SK-N-SH treated with all-trans-retinoic acid at 6 μM for 48 hours (cell line): ENCODE measurements at regions not wholly inside any gene's neighbourhood (a gene's known extent, or its start where the extent isn't known, plus 50 kb on each side); places are given as distances from the start of the nearest gene placed in this dataset.

Experiments
- ARNTL ChIP-seq: fragments of 450-650 bp; formaldehyde crosslinking; IDR thresholded peaks from 2 replicates; pipeline ENCODE4 v1.5.0; 2020; ENCODE audit warnings: low read depth, mild to moderate bottlenecking, moderate library complexity, borderline replicate concordance
- TF ChIP-seq, protein P1 (sequence below): fragments of 250-450 bp; sonication (Bioruptor Pico); IDR thresholded peaks from 2 replicates; pipeline ENCODE4 v1.8.0; 2020; ENCODE audit warnings: mild to moderate bottlenecking, moderate library complexity, borderline replicate concordance

DNA sequence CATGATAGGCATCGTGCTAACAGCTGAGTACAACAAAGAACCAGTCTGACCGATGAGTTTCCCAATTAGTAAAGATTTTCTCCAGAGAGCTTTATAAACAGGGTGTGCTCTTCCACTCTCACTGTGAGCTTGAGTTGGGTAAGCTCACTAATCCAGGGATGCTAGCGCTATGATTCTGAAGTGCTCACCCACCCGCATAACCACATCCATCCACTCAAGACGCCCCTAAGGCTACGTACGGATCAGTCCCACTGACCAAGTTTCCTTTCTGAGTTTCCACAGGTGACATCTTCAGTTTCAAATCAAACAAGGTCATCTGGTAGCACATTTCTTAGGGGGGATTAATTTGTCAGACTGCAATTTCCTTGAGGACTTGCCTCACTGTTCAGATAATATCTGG lies 141.1 kb upstream of the ABI3BP start:
- TF ChIP-seq ARNTL (CRISPR knock-in tag): no peak
- TF ChIP-seq, protein P1, sequence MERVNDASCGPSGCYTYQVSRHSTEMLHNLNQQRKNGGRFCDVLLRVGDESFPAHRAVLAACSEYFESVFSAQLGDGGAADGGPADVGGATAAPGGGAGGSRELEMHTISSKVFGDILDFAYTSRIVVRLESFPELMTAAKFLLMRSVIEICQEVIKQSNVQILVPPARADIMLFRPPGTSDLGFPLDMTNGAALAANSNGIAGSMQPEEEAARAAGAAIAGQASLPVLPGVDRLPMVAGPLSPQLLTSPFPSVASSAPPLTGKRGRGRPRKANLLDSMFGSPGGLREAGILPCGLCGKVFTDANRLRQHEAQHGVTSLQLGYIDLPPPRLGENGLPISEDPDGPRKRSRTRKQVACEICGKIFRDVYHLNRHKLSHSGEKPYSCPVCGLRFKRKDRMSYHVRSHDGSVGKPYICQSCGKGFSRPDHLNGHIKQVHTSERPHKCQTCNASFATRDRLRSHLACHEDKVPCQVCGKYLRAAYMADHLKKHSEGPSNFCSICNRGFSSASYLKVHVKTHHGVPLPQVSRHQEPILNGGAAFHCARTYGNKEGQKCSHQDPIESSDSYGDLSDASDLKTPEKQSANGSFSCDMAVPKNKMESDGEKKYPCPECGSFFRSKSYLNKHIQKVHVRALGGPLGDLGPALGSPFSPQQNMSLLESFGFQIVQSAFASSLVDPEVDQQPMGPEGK (CRISPR knock-in tag): no peak
